ENCODE measurements at regions not wholly inside any gene's neighbourhood (a gene's known extent, or its start where the extent isn't known, plus 50 kb on each side); places are given as distances from the start of the nearest gene placed in this dataset.

- no peak for TF ChIP-seq REST (IDR thresholded peaks at IDR 0.05)
- TF ChIP-seq YY1 (IDR thresholded peaks at IDR 0.05): no peak
- no peak for TF ChIP-seq GABPA (IDR thresholded peaks at IDR 0.05 in 1 of 2, conservative IDR thresholded peaks at IDR 0.05 in 1 of 2)
- TF ChIP-seq FOXA1 (IDR thresholded peaks at IDR 0.05): no peak
- no peak for TF ChIP-seq ATF3 (IDR thresholded peaks at IDR 0.05)
- TF ChIP-seq RAD21 (IDR thresholded peaks at IDR 0.05): no peak
- TF ChIP-seq TAF1 (conservative IDR thresholded peaks at IDR 0.05): no peak
These were observed 80.6 kb downstream of the OXSM start (continued) for GRCh38 chr3:25870452-25870851.

GRCh38 chr3:25872200-25872877 is 82.4 kb downstream of the OXSM start:
- H3K4me3 ChIP-seq (ENCODE audit: low read depth in 1 of 3, low read length in 3 of 3): no peak overlapping the region
- 66% methylated on average over 3 of the region's 3 CpGs for WGBS
- DNase-seq (ENCODE audit: low spot score): no peak

More at GRCh38 chr3:25872200-25872877, 82.4 kb downstream of the OXSM start:
- Histone ChIP-seq H3K9ac (ENCODE audit: low read depth in 1 of 2, low read length in 2 of 2) (no peak overlapping the region), H3K9me3 (ENCODE audit: control insufficient read depth in 4 of 4, low read length in 3 of 4) (peaks cover 0 to 4% (median under 1%) of the 10 kb centered on the region in 4 donors), H3K4me1 (ENCODE audit: control insufficient read depth in 4 of 4, insufficient read depth in 4 of 4, low read length in 3 of 4) (no peaks in the 10 kb centered on the region), H3K27me3 (ENCODE audit: control insufficient read depth in 4 of 4, insufficient read depth in 4 of 4, low read length in 3 of 4) (peaks cover 0 to 3% (median under 1%) of the 10 kb centered on the region in 4 donors), H3K36me3 (ENCODE audit: control insufficient read depth in 4 of 4, insufficient read depth in 3 of 4, low read depth in 1 of 4, low read length in 3 of 4) (no peaks in the 10 kb centered on the region), H3K27ac (ENCODE audit: low read depth in 1 of 2, low read length in 2 of 2) (no peak overlapping the region)
- TF ChIP-seq ATF3 (IDR thresholded peaks at IDR 0.05) (no peak), SP1 (IDR thresholded peaks at IDR 0.05) (no peak), REST (IDR thresholded peaks at IDR 0.05) (no peak), GABPA (IDR thresholded peaks at IDR 0.05 in 1 of 2, conservative IDR thresholded peaks at IDR 0.05 in 1 of 2) (no peak), FOXA1 (IDR thresholded peaks at IDR 0.05) (no peak), JUND (IDR thresholded peaks at IDR 0.05) (no peak), YY1 (IDR thresholded peaks at IDR 0.05) (no peak), RXRA (IDR thresholded peaks at IDR 0.05) (no peak), ZBTB33 (IDR thresholded peaks at IDR 0.05) (no peak), HNF4A (conservative IDR thresholded peaks at IDR 0.05) (no peak), EGR1 (IDR thresholded peaks at IDR 0.05; ENCODE audit: low read depth in 2 of 2) (no peak), TAF1 (conservative IDR thresholded peaks at IDR 0.05) (no peak), FOXA2 (IDR thresholded peaks at IDR 0.05) (no peak), MAX (IDR thresholded peaks at IDR 0.05) (no peak), NR2F2 (IDR thresholded peaks at IDR 0.05) (no peak), RAD21 (IDR thresholded peaks at IDR 0.05) (no peak)

Data from liver (tissue), 7 donors.